H54 (cell line): ENCODE measurements at regions not wholly inside any gene's neighbourhood (a gene's known extent, or its start where the extent isn't known, plus 50 kb on each side); places are given as distances from the start of the nearest gene placed in this dataset.

ENCODE experiments used
- DNase-seq: peaks from one replicate; pipeline ENCODE4 v3.0.0; 2011; ENCODE audit warnings: low spot score, mixed read lengths; ENCODE audit not compliant: insufficient read length
- FAIRE-seq: peaks from 3 replicates; lab custom pipeline; 2011; peaks lifted over from hg19 to GRCh38; lab: Jason Lieb, UNC
- POLR2A ChIP-seq: IDR thresholded peaks from 2 replicates; pipeline ENCODE4 v1.6.1; 2011; ENCODE audit warnings: low read depth, mild to moderate bottlenecking, low read length

- no peak for TF ChIP-seq POLR2A
- no peak for FAIRE-seq
- DNase-seq: no peak
Observed at GRCh38 chr6:19070520-19070919, 683.4 kb downstream of the RNF144B start.

GRCh38 chr6:19083801-19084200 is 696.7 kb downstream of the RNF144B start:
- no peak for TF ChIP-seq POLR2A
- no peak for FAIRE-seq
- no peak for DNase-seq

GRCh38 chr6:19086480-19086879 is 699.3 kb downstream of the RNF144B start:
- no peak for FAIRE-seq
- no peak for DNase-seq
- no peak for TF ChIP-seq POLR2A

- no peak for FAIRE-seq
- no peak for TF ChIP-seq POLR2A
- DNase-seq: no peak
Observed at GRCh38 chr6:19087296-19087695, 700.1 kb downstream of the RNF144B start.

GRCh38 chr6:19087897-19088296 is 700.7 kb downstream of the RNF144B start:
- FAIRE-seq (no peak), DNase-seq (no peak)
- TF ChIP-seq POLR2A: no peak

- DNase-seq (no peak), FAIRE-seq (no peak)
- TF ChIP-seq POLR2A: no peak
Observed at GRCh38 chr6:19100752-19101151, 713.6 kb downstream of the RNF144B start.

GRCh38 chr6:19102936-19103335 is 715.8 kb downstream of the RNF144B start:
- FAIRE-seq (no peak), DNase-seq (no peak)

GRCh38 chr6:19107468-19107867 is 720.3 kb downstream of the RNF144B start:
- FAIRE-seq (no peak), DNase-seq (no peak)
- no peak for TF ChIP-seq POLR2A

More at GRCh38 chr6:19102936-19103335, 715.8 kb downstream of the RNF144B start:
- TF ChIP-seq POLR2A: no peak

GRCh38 chr6:19121521-19121920 is 715.6 kb upstream of the ID4 start:
- no peak for FAIRE-seq
- DNase-seq: no peak
- no peak for TF ChIP-seq POLR2A

GRCh38 chr6:19127081-19127480 is 710.1 kb upstream of the ID4 start:
- no peak for DNase-seq
- TF ChIP-seq POLR2A: no peak
- no peak for FAIRE-seq

- TF ChIP-seq POLR2A: no peak
- no peak for FAIRE-seq
- no peak for DNase-seq
Observed at GRCh38 chr6:19128701-19129100, 708.5 kb upstream of the ID4 start.

- no peak for FAIRE-seq
- TF ChIP-seq POLR2A: no peak
- DNase-seq: no peak
Observed at GRCh38 chr6:19135706-19136105, 701.5 kb upstream of the ID4 start.

- FAIRE-seq (no peak), DNase-seq (no peak)
- no peak for TF ChIP-seq POLR2A
Observed at GRCh38 chr6:19137505-19137904, 699.7 kb upstream of the ID4 start.

GRCh38 chr6:19142275-19142674 is 694.9 kb upstream of the ID4 start:
- DNase-seq (no peak), FAIRE-seq (no peak)
- no peak for TF ChIP-seq POLR2A

- no peak for TF ChIP-seq POLR2A
- DNase-seq (no peak), FAIRE-seq (no peak)
Observed at GRCh38 chr6:19150307-19150706, 686.9 kb upstream of the ID4 start.
